H9 (cell line): ENCODE measurements at regions not wholly inside any gene's neighbourhood (a gene's known extent, or its start where the extent isn't known, plus 50 kb on each side); places are given as distances from the start of the nearest gene placed in this dataset.

Experiments used
- DNase-seq: peaks from one replicate; pipeline ENCODE4 v3.0.0-alpha.2; 2017
- H2AFZ ChIP-seq: one replicate; pipeline ENCODE4 v1.6.1; 2013; ENCODE audit warnings: mild to moderate bottlenecking, low read length, control low read depth, moderate library complexity
- H2AK5ac ChIP-seq: 2 replicates; pipeline ENCODE4 v1.6.1; 2013; ENCODE audit warnings: low read length, control low read depth, mixed read lengths; ENCODE audit not compliant: insufficient read length
- H2BK120ac ChIP-seq: one replicate; pipeline ENCODE4 v1.6.1; 2013; ENCODE audit warnings: low read depth, mild to moderate bottlenecking, low read length, control low read depth, inconsistent platforms; ENCODE audit not compliant: poor library complexity, severe bottlenecking
- H2BK12ac ChIP-seq: 2 replicates; pipeline ENCODE4 v1.6.1; 2013; ENCODE audit warnings: low read length, control low read depth, mixed read lengths, low read depth; ENCODE audit not compliant: insufficient read length
- H2BK15ac ChIP-seq: 2 replicates; pipeline ENCODE4 v1.6.1; 2013; ENCODE audit warnings: low read depth, low read length, control low read depth
- H2BK20ac ChIP-seq: one replicate; pipeline ENCODE4 v1.6.1; 2013; ENCODE audit warnings: low read depth, mild to moderate bottlenecking, low read length, control low read depth, inconsistent platforms; ENCODE audit not compliant: poor library complexity, severe bottlenecking
- H2BK5ac ChIP-seq: 2 replicates; pipeline ENCODE4 v1.6.1; 2013; ENCODE audit warnings: low read length, control low read depth, mixed read lengths; ENCODE audit not compliant: insufficient read length
- H3K14ac ChIP-seq: 2 replicates; pipeline ENCODE4 v1.6.1; 2013; ENCODE audit warnings: low read length, control low read depth; ENCODE audit not compliant: insufficient read depth
- H3K18ac ChIP-seq: 2 replicates; pipeline ENCODE4 v1.6.1; 2013; ENCODE audit warnings: low read depth, mild to moderate bottlenecking, mixed read lengths, low read length, control low read depth; ENCODE audit not compliant: insufficient read length
- H3K23ac ChIP-seq: 2 replicates; pipeline ENCODE4 v1.6.1; 2013; ENCODE audit warnings: low read length, control low read depth, mixed read lengths, low read depth; ENCODE audit not compliant: insufficient read length
- H3K23me2 ChIP-seq: 2 replicates; pipeline ENCODE4 v1.6.1; 2013; ENCODE audit warnings: low read depth, mild to moderate bottlenecking, mixed read lengths, low read length, control low read depth; ENCODE audit not compliant: insufficient read length, poor library complexity, severe bottlenecking
- H3K27ac ChIP-seq: 2 replicates; pipeline ENCODE4 v1.5.1; 2013; ENCODE audit warnings: low read length, control low read depth, mixed read lengths, low read depth; ENCODE audit not compliant: insufficient read length
- H3K27me3 ChIP-seq: 2 replicates; pipeline ENCODE4 v1.6.1; 2013; ENCODE audit warnings: low read length, control low read depth, inconsistent platforms; ENCODE audit not compliant: insufficient read depth
- H3K4ac ChIP-seq: 2 replicates; pipeline ENCODE4 v1.6.1; 2013; ENCODE audit warnings: low read depth, mild to moderate bottlenecking, control low read depth, inconsistent platforms, low read length, moderate library complexity
- H3K4me1 ChIP-seq: 2 replicates; pipeline ENCODE4 v1.6.1; 2013; ENCODE audit warnings: low read length, control low read depth, inconsistent platforms; ENCODE audit not compliant: insufficient read depth
- H3K4me2 ChIP-seq: 2 replicates; pipeline ENCODE4 v1.6.1; 2013; ENCODE audit warnings: low read length, control low read depth, mixed read lengths; ENCODE audit not compliant: insufficient read length, insufficient read depth
- H3K56ac ChIP-seq: 2 replicates; pipeline ENCODE4 v1.6.1; 2013; ENCODE audit warnings: low read depth, mild to moderate bottlenecking, mixed read lengths, low read length, control low read depth; ENCODE audit not compliant: insufficient read length
- H3K79me1 ChIP-seq: 2 replicates; pipeline ENCODE4 v1.6.1; 2013; ENCODE audit warnings: low read depth, mild to moderate bottlenecking, moderate library complexity, low read length, control low read depth, inconsistent platforms; ENCODE audit not compliant: insufficient read depth, poor library complexity, severe bottlenecking
- H3K79me2 ChIP-seq: 2 replicates; pipeline ENCODE4 v1.6.1; 2013; ENCODE audit warnings: low read length, control low read depth, inconsistent platforms; ENCODE audit not compliant: insufficient read depth
- H3K9ac ChIP-seq: 2 replicates; pipeline ENCODE4 v1.6.1; 2013; ENCODE audit warnings: low read length, control low read depth, mixed read lengths; ENCODE audit not compliant: insufficient read length; ENCODE audit errors: extremely low read depth
- H3K9me3 ChIP-seq: one replicate; pipeline ENCODE4 v1.6.1; 2013; ENCODE audit warnings: low read depth, low read length, inconsistent platforms; ENCODE audit not compliant: control insufficient read depth
- H3T11ph ChIP-seq: one replicate; pipeline ENCODE4 v1.6.1; 2013; ENCODE audit warnings: mild to moderate bottlenecking, low read length, control low read depth, inconsistent platforms
- H4K20me1 ChIP-seq: one replicate; pipeline ENCODE4 v1.6.1; 2013; ENCODE audit not compliant: control insufficient read depth, insufficient read length, insufficient read depth
- H4K5ac ChIP-seq: 2 replicates; pipeline ENCODE4 v1.6.1; 2013; ENCODE audit warnings: low read depth, mild to moderate bottlenecking, mixed read lengths, low read length, control low read depth; ENCODE audit not compliant: insufficient read length
- H4K8ac ChIP-seq: replicated peaks from 2 replicates; pipeline ENCODE4 v1.6.1; 2013; ENCODE audit warnings: low read length, control low read depth, mixed read lengths, low read depth; ENCODE audit not compliant: insufficient read length
- H4K91ac ChIP-seq: 2 replicates; pipeline ENCODE4 v1.6.1; 2013; ENCODE audit warnings: low read depth, mild to moderate bottlenecking, moderate library complexity, mixed read lengths, low read length, control low read depth; ENCODE audit not compliant: insufficient read length
- H3K27ac Mint-ChIP-seq, 3 experiments: 2 replicates in 2 of 3; 3 replicates in 1 of 3; pipeline ENCODE4 v1.8.0; 2020 to 2021; ENCODE audit warnings: mixed read lengths in 3 of 3, mild to moderate bottlenecking in 1 of 3, moderate library complexity in 1 of 3
- H3K27me3 Mint-ChIP-seq: 2 replicates; pipeline ENCODE4 v1.8.0; 2021; ENCODE audit warnings: low read depth, mild to moderate bottlenecking, moderate library complexity, mixed read lengths
- H3K36me3 Mint-ChIP-seq, 3 experiments: 2 replicates in 2 of 3; 3 replicates in 1 of 3; pipeline ENCODE4 v1.8.0; 2020 to 2021; ENCODE audit warnings: low read depth in 3 of 3, mixed read lengths in 3 of 3; ENCODE audit not compliant: insufficient read depth in 1 of 3
- H3K4me1 Mint-ChIP-seq, 2 experiments: 2 replicates each; pipeline ENCODE4 v1.8.0; 2020; ENCODE audit warnings: mixed read lengths in 2 of 2
- H3K4me3 Mint-ChIP-seq, 2 experiments: 2 replicates in 1 of 2; 3 replicates in 1 of 2; pipeline ENCODE4 v1.8.0; 2020 to 2021; ENCODE audit warnings: mild to moderate bottlenecking in 2 of 2, mixed read lengths in 2 of 2, moderate library complexity in 1 of 2
- H3K9me3 Mint-ChIP-seq, 2 experiments: 2 replicates in 1 of 2; 3 replicates in 1 of 2; pipeline ENCODE4 v1.8.0; 2020; ENCODE audit warnings: mild to moderate bottlenecking in 2 of 2, mixed read lengths in 2 of 2, moderate library complexity in 1 of 2
- WGBS: extraction: QIAGEN DNeasy Blood & Tissue Kit; methylation state at CpG from one replicate; pipeline ENCODE4 v1.1.7; 2013; ENCODE audit warnings: missing lambda C conversion rate, low lambda C conversion rate, mixed read lengths; ENCODE audit not compliant: insufficient read length; ENCODE audit errors: extremely low coverage; 5-methylcytosine and 5-hydroxymethylcytosine counted together
- TF ChIP-seq, protein P1 (sequence below): fragments of 200-600 bp; sonication (generic); conservative IDR thresholded peaks from 3 replicates; pipeline ENCODE4 v1.8.0; 2021; ENCODE audit warnings: antibody characterized with exemption, mild to moderate bottlenecking

- TF ChIP-seq, protein P1, sequence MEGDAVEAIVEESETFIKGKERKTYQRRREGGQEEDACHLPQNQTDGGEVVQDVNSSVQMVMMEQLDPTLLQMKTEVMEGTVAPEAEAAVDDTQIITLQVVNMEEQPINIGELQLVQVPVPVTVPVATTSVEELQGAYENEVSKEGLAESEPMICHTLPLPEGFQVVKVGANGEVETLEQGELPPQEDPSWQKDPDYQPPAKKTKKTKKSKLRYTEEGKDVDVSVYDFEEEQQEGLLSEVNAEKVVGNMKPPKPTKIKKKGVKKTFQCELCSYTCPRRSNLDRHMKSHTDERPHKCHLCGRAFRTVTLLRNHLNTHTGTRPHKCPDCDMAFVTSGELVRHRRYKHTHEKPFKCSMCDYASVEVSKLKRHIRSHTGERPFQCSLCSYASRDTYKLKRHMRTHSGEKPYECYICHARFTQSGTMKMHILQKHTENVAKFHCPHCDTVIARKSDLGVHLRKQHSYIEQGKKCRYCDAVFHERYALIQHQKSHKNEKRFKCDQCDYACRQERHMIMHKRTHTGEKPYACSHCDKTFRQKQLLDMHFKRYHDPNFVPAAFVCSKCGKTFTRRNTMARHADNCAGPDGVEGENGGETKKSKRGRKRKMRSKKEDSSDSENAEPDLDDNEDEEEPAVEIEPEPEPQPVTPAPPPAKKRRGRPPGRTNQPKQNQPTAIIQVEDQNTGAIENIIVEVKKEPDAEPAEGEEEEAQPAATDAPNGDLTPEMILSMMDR = no peak
- H3K9me3 ChIP-seq = no peaks in the 10 kb centered on the region
- no peak overlapping the region for H3K56ac ChIP-seq
- H2BK15ac ChIP-seq = no peak overlapping the region
- Mint-ChIP-seq H3K4me3 (no peak overlapping the region), H3K36me3 (peaks cover 7 to 20% (median 13%) of the 10 kb centered on the region in 3 experiments), H3K27ac (no peak overlapping the region), H3K4me1 (no peaks in the 10 kb centered on the region), H3K9me3 (peaks cover 16 to 20% of the 10 kb centered on the region in 2 experiments), H3K27me3 (no peaks in the 10 kb centered on the region)
- H4K8ac ChIP-seq = no peak overlapping the region
- no peak overlapping the region for H3K4ac ChIP-seq
- no peak overlapping the region for H3T11ph ChIP-seq
- no peaks in the 10 kb centered on the region for H3K79me1 ChIP-seq
- no peak overlapping the region for H3K27ac ChIP-seq
- H4K91ac ChIP-seq = no peak overlapping the region
- H2AFZ ChIP-seq = no peak overlapping the region
- WGBS = no CpG with 5 or more reads among the region's 2 CpGs
- no peak overlapping the region for H4K5ac ChIP-seq
- no peaks in the 10 kb centered on the region for H4K20me1 ChIP-seq
- no peak for DNase-seq
- H3K18ac ChIP-seq = no peak overlapping the region
- H3K79me2 ChIP-seq = no peaks in the 10 kb centered on the region
- no peaks in the 10 kb centered on the region for H3K4me1 ChIP-seq
- H2BK120ac ChIP-seq = no peak overlapping the region
- H3K4me2 ChIP-seq = no peak overlapping the region
- H3K23me2 ChIP-seq = no peaks in the 10 kb centered on the region
- H3K23ac ChIP-seq = no peak overlapping the region
- no peak overlapping the region for H2AK5ac ChIP-seq
- H2BK5ac ChIP-seq = no peak overlapping the region
- no peak overlapping the region for H2BK20ac ChIP-seq
- no peak overlapping the region for H2BK12ac ChIP-seq
- H3K27me3 ChIP-seq = no peaks in the 10 kb centered on the region
- H3K9ac ChIP-seq = no peak overlapping the region
- H3K14ac ChIP-seq = no peak overlapping the region
Observed at GRCh38 chr5:89615839-89616518, 733.0 kb upstream of the MEF2C start.
